HG03571 (cell line): ENCODE measurements at regions not wholly inside any gene's neighbourhood (a gene's known extent, or its start where the extent isn't known, plus 50 kb on each side); places are given as distances from the start of the nearest gene placed in this dataset.

ENCODE experiments used
- ATAC-seq: cut with Tn5 transposase; IDR thresholded peaks from one replicate; pipeline ENCODE4 v1.9.1; 2021; ENCODE audit not compliant: unreplicated experiment

DNA sequence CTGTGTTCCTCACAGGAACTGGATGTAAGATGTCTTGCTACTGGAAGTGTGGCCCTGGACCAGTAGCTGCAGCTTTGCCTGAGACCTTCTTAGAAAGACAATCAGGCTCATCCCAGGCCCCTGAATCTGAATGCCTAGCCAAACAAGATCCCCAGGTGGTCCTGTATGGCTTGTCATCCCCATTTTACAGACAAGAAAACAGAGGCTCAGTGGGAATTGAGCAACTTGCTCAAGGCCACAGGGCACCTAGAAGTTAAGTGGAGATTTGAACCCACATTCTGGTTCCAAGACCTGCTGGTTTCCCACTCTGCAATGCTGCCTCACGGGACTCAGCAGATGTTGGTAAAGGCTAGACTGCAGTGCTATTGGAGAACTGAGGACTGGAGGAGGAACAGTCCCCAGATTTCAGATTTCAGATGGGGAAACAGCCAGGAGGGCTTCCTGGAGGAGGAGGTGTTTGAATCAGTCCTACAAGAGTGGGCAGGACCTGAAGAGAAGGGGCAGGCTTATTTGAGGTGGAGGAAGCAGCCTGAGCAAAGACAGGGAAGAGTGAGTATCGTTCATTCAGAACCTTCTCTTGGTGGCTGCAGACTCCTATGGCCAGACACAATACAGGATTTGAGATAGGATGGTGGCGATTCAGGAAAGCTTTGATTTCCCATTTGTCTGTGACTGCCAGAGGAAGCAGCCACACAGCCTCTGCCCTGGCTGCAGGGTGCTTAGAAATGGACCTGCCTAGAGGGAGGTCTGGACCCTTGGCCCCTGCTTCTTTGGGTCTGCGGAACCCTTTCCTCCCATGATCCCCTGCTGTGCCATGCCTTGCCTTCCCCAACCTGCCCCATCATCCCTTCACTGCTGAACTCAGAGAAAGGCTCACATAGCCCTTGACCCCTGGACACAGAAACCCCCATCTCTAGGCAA is 233.4 kb upstream of the NLRP1 start:
- ATAC-seq = no peak

- no peak for ATAC-seq
These were observed 235.1 kb upstream of the NLRP1 start for GRCh38 chr17:5819396-5819795.

DNA sequence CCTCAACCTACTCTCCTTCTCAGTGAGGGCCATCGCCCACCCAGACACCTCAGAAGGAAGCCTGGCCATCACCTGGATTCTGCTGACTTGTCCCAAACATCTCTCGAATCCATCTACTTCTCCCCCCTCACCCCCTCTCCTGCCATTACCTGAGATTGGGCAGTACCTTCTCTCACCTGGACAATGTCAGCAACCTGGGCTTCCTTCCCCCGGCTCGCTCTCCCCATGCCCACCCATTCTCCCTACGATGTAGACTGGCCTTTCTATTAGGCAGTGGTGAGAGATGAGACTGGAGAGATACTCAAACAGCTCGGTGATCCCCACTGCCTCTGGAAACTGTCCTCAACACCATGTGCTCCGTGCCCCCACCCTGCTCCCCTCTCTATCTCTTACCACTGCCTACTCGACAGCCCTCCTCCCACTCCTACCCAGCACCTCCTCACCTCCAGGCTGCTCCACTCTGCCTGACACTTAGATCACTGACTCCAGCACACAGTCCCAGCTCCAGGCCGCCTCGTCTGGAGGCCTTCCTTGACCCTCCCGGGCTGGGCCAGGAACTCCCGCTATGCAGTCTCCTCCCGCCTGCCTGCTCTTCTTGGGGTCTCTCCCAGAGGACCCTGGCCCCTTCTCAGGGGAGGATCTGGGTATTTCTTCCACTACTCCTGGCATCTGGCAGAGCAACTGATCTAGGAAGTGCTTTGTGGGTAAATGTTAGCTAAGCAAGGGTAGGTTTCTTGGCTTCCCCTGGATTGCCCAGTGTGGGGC is 235.8 kb upstream of the NLRP1 start:
- ATAC-seq = no peak

- no peak for ATAC-seq
These were observed 236.6 kb upstream of the NLRP1 start for GRCh38 chr17:5820721-5821456.

GRCh38 chr17:5821803-5822202 is 237.5 kb upstream of the NLRP1 start:
- ATAC-seq = no peak

DNA sequence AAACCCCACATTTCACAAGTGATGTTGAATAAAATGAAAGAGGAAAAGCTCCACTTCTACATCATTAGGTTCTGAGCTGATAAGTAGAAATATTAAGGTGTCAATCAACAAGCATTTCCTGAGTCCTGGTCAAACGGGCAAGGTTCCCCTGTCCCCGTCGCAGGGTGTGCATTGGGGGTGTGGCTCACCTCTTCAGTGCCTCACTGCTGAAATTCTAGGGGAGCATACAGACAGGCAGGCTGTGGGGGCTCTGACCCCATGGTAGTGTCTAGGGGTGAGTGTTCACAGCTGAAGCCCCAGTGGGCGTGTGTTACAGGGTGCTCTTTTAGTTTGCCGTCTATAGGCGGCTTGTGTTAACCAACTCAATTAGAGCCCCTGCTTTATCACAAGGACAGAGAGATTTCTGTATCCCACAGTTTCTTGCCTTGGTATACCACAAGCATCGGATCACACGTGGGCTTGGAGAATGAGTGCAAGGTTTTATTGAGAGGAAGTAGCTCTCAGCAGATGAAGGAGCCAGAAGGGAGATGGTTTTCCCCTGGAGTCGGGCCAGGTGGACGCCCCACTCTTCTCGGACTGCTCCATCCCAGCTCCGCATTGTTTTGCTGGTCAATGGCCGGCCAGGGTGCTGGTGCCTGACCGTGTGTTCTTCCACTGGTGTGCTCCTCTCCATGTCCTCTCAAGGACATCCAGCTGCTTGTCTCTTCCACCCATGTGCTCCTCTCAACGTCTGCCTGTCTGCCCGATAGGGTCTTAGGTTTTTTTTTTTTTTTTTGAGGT is 238.2 kb upstream of the NLRP1 start:
- no peak for ATAC-seq

DNA sequence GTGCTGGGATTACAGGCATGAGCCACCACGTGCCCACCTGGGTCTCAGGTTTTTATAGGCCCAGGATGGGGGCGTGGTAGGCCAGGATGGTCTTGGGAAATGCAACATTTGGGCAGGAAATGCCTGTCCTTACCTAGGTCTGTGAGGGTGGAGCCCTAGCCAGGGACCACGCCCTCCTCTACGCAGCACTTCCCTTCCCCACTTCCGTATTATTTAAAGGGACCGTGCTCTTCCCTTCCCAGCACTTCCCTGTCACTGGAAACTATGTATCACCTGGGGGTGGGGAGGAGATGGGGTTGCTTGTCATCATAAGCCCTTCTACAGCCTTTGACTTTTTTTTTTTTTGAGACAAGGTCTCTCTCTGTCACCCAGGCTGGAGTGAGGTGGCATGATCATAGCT is 238.9 kb upstream of the NLRP1 start:
- ATAC-seq = no peak

GRCh38 chr17:5825717-5826330 is 241.5 kb upstream of the NLRP1 start:
- no peak for ATAC-seq

- ATAC-seq = no peak
These were observed 242.1 kb upstream of the NLRP1 start for GRCh38 chr17:5826384-5826783.

GRCh38 chr17:5830921-5831320 is 239.3 kb upstream of the WSCD1 start:
- ATAC-seq = no peak

DNA sequence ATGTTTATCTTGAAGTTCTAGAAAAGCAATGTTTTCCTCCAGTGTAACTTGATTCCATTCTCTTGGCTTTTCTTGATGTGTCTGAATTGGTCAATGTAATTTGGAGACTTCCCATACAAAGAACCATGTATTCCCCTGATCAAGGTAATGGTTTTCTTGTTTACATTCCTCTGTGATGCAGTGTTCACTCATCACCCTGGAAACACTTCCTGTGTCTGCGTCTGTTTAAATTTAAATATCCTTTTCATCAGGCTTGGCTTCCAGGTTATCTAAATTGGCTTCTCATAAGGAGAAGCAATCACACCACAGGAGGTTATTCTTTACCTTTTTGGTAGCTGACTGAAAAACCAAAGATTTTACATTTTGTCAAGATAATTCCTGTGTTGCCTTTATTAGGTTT is 237.3 kb upstream of the WSCD1 start:
- no peak for ATAC-seq

DNA sequence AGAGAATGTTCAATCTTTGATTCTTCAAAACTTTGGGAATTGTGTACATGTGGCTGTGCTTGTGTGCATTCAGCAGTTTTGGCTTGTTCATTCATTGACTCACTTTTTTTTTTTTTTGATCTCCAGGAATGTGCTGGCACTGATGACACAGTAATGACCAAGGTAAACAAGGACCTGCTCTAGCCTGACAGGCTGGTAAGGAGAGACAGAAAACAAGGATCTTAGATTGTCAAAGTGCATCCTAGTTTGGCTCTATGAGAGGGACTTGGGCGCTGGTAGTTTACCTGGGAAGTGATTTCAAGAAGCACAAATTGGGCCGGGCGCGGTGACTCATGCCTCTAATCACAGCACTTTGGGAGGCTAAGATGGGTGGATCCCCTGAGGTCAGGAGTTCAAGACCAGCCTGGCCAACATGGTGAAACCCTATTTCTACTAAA is 233.1 kb upstream of the WSCD1 start:
- ATAC-seq = no peak

DNA sequence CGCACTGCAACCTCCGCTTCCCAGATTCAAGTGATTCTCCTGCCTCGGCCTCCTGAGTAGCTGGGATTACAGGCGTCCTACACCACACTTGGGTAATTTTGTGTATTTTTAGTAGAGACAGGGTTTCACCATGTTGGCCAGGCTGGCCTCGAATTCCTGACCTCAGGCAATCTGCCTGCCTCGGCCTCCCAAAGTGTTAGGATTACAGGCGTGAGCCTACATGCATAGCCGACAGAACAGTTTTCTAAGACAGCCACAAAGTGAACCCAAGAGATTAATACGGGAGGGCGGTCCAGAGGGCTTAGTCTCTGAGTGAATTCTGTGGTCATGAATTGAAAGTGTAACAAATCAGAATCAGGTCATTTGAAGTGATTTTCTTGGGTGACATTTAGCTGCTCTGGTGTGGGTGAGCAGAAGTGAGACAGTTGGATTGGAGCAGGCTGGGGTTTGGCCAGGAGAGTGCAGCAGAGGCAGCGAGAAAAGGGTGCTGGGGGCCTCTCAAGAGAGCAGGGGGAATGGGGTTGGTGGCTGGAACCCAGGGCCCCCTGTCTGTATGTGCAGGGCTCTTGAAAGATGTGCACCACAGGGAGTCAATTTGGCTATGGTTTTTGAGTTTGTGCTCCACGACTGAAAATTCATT is 231.4 kb upstream of the WSCD1 start:
- no peak for ATAC-seq

GRCh38 chr17:5840811-5841446 is 229.2 kb upstream of the WSCD1 start:
- no peak for ATAC-seq

GRCh38 chr17:5841862-5842261 is 228.3 kb upstream of the WSCD1 start:
- ATAC-seq = no peak

DNA sequence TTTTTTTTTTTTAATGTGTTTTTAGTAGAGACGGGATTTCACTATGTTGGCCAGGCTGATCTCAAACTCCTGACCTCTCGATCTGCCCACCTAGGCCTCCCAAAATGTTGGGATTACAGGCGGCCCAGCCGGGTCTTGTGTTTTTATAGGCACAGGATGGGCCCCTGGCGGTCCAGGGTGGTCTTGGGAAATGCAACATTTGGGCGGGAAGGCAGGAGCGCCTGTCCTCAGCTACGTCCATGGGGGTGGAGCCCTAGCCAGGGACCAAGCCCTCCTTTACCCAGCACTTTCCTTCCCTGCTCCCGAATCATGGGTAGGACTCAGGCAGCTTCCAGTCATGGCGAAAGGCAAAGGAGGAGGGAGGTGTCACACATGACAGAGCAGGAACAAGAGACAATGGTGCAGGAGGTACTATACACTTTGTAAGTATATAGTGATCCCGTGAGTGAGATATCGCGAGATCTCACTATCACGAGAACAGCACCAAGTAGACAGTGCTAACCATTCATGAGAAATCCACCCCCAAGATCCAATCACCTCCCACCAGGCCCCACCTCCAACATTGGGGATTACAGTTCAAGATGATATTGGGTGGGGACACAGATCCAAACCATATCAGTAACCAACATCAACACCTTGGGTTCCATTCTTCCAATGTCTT is 226.7 kb upstream of the WSCD1 start:
- ATAC-seq = no peak

- no peak for ATAC-seq
These were observed 224.2 kb upstream of the WSCD1 start for GRCh38 chr17:5846001-5846400.

DNA sequence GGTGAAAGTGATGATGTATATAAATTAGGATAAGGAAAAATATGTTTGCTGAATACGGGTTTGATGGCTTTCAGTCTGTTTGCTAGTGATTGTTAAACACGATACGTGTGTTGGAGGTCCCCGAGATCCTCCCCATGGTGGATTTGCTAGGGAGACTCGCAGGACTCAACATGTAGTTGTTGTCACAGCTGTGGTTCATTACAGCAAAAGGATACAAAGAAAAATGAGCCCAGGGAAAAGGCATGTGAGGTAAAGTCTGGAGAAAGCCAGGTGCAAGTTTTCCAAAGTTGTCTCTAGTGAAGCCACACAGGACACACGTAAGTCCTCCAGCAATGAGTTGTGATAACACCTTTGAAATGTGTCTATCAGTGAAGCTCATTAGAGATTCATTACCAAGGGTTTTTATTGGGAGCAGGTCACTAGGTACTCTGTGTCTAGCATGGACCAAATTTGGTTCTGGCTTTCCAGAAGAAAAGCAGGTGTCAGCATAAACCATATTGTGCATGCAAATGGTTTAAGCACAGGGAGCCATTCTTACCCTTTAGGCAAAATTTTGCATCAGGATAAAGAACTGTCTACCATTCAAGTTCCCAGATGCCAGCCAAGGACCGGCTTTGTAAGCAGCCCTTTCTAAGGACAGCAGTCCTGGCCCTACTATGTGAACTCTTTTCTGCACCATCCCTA is 215.2 kb upstream of the WSCD1 start:
- ATAC-seq = no peak
